RWPE2 (cell line): ENCODE measurements at regions not wholly inside any gene's neighbourhood (a gene's known extent, or its start where the extent isn't known, plus 50 kb on each side); places are given as distances from the start of the nearest gene placed in this dataset.

ENCODE experiments used
- ATAC-seq: fragments of 200-7000 bp; cut with Tn5 transposase; 3 replicates; pipeline ENCODE4 v1.9.1; 2021; ENCODE audit warnings: low read depth
- DNase-seq: peaks from one replicate; pipeline ENCODE4 v3.0.0-alpha.2; 2020; ENCODE audit warnings: low spot score
- H3K27ac ChIP-seq: fragments of 450-650 bp; 2 replicates; pipeline ENCODE4 v1.5.1; 2017; ENCODE audit warnings: mild to moderate bottlenecking; ENCODE audit not compliant: poor library complexity, severe bottlenecking
- H3K27me3 ChIP-seq: fragments of 250-450 bp; sonication (Bioruptor Pico); 2 replicates; pipeline ENCODE4 v1.5.1; 2021; ENCODE audit warnings: mild to moderate bottlenecking, moderate library complexity; ENCODE audit not compliant: insufficient read depth, poor library complexity, severe bottlenecking
- H3K36me3 ChIP-seq: fragments of 250-450 bp; sonication (Bioruptor Pico); 2 replicates; pipeline ENCODE4 v1.5.1; 2020; ENCODE audit warnings: low read depth, mild to moderate bottlenecking, moderate library complexity
- H3K4me1 ChIP-seq: fragments of 250-450 bp; sonication (Bioruptor Pico); 2 replicates; pipeline ENCODE4 v1.5.1; 2021; ENCODE audit warnings: mild to moderate bottlenecking, moderate library complexity; ENCODE audit not compliant: insufficient read depth, poor library complexity, severe bottlenecking
- H3K4me3 ChIP-seq: fragments of 250-450 bp; sonication (Bioruptor Pico); 2 replicates; pipeline ENCODE4 v1.5.1; 2021; ENCODE audit warnings: mild to moderate bottlenecking, moderate library complexity; ENCODE audit not compliant: severe bottlenecking
- H3K9me3 ChIP-seq: fragments of 250-450 bp; sonication (Bioruptor Pico); 2 replicates; pipeline ENCODE4 v1.5.1; 2021; ENCODE audit warnings: mild to moderate bottlenecking, moderate library complexity; ENCODE audit not compliant: severe bottlenecking
- TF ChIP-seq, protein P1 (sequence below): fragments of 450-650 bp; IDR thresholded peaks from one replicate; pipeline ENCODE4 v1.5.1; 2017; ENCODE audit warnings: mild to moderate bottlenecking, moderate library complexity; ENCODE audit not compliant: poor library complexity, severe bottlenecking

DNA sequence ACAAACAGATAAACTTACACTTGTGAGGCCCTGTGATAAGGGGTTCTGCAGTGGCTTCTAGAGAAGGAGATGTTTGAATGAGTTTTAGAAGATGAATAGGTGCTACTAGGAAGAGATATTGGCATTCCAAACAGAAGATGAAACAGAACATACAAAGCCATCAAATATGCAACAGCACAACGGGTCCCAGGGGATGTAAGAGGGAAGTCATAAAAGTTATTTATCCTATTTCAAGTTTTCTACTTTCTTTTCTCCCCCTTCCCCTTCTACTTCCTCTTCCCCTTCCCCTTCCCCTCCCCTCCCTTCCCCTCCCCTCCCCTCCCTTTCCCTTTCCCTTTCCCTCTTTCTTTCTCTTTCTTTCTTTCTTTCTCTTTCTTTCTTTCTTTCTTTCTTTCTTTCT, 94.9 kb upstream of the CADM1 start:
- Histone ChIP-seq H3K27ac (no peak overlapping the region), H3K27me3 (no peaks in the 10 kb centered on the region), H3K4me1 (no peaks in the 10 kb centered on the region), H3K36me3 (no peaks in the 10 kb centered on the region), H3K9me3 (no peaks in the 10 kb centered on the region), H3K4me3 (no peak overlapping the region)
- no peak for DNase-seq
- TF ChIP-seq, protein P1, sequence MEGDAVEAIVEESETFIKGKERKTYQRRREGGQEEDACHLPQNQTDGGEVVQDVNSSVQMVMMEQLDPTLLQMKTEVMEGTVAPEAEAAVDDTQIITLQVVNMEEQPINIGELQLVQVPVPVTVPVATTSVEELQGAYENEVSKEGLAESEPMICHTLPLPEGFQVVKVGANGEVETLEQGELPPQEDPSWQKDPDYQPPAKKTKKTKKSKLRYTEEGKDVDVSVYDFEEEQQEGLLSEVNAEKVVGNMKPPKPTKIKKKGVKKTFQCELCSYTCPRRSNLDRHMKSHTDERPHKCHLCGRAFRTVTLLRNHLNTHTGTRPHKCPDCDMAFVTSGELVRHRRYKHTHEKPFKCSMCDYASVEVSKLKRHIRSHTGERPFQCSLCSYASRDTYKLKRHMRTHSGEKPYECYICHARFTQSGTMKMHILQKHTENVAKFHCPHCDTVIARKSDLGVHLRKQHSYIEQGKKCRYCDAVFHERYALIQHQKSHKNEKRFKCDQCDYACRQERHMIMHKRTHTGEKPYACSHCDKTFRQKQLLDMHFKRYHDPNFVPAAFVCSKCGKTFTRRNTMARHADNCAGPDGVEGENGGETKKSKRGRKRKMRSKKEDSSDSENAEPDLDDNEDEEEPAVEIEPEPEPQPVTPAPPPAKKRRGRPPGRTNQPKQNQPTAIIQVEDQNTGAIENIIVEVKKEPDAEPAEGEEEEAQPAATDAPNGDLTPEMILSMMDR = no peak
- no peak for ATAC-seq

DNA sequence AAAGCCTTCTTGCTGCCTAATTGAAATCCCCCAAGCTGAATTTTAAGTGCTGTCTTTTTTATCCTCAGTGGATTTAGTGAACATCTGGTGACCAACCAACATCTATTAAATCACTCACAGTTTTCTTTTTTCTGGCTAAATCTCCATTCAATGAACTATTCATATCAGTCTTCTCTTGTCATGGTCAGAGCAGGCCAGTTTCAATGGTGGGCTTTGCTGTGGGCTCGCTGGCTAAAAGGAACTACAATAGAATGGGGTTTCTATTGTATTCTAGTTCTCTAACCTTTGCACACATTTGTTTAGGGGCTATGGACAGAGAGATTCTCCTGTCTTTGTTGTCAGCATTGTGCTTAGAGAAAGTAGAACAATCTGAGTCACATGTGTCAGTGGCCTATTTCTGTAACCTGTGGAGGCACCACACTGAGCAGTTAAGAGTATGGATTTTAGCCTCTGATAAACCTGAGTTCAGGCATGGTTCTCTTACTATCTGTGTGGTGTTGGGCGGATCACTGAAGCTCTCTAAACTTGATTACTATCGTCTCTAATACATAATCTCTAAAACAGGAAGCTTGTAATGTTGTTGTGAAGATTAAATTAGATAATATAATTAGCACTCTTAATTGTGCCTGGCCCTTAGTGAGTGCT, 94.2 kb upstream of the CADM1 start:
- Histone ChIP-seq H3K4me1 (no peaks in the 10 kb centered on the region), H3K27ac (no peak overlapping the region), H3K4me3 (no peak overlapping the region), H3K9me3 (no peaks in the 10 kb centered on the region), H3K27me3 (no peaks in the 10 kb centered on the region), H3K36me3 (no peaks in the 10 kb centered on the region)
- DNase-seq (no peak), ATAC-seq (no peak)
- TF ChIP-seq, protein P1 = no peak

DNA sequence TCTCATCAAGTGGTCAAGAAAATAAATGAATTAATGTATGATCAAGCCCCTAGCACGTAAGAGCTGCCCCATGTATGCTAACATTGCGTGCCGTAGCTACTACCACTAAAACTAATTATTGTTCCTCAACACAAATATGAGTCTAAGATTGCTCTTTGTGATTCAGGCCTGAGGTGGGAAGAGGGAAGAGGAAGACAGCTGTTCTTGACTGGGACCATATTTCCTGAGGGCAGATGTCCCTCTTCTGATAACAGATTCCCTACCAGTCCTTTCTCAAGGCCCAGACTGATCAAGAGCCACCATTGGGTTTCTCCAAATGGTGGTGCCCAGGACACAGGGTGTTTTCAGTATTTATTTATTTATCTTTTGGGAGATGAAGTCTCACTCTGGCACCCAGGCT, 87.2 kb upstream of the CADM1 start:
- no peaks in the 10 kb centered on the region for H3K27me3 ChIP-seq
- no peaks in the 10 kb centered on the region for H3K36me3 ChIP-seq
- no peak overlapping the region for H3K27ac ChIP-seq
- H3K4me3 ChIP-seq = no peak overlapping the region
- ATAC-seq (no peak), DNase-seq (no peak)
- no peaks in the 10 kb centered on the region for H3K4me1 ChIP-seq
- TF ChIP-seq, protein P1 = no peak
- no peaks in the 10 kb centered on the region for H3K9me3 ChIP-seq

DNA sequence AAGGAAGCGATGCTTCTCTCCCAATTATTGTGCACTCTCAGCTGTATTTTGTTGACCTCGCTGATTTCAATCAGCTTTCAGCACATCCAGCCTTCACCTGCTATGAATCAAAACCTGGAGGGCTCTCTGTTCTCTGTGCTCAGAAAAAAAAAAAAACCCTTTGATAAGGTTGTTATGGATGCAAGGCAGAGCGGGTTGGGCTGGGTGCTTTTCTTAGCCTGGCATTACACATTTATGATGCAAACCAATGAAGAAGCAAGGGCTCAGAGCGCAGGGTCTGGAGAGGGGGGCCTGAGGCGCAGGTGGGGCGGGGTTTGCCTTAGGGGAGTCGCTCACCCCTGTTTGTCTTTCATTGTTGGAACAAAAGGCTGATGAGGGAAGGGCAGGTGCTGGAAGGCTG, 86.0 kb upstream of the CADM1 start:
- no peaks in the 10 kb centered on the region for H3K4me1 ChIP-seq
- ATAC-seq = no peak
- H3K4me3 ChIP-seq = no peak overlapping the region
- H3K9me3 ChIP-seq = no peaks in the 10 kb centered on the region
- H3K27ac ChIP-seq = no peak overlapping the region
- no peaks in the 10 kb centered on the region for H3K36me3 ChIP-seq
- TF ChIP-seq, protein P1 = no peak
- no peaks in the 10 kb centered on the region for H3K27me3 ChIP-seq
- DNase-seq = no peak

DNA sequence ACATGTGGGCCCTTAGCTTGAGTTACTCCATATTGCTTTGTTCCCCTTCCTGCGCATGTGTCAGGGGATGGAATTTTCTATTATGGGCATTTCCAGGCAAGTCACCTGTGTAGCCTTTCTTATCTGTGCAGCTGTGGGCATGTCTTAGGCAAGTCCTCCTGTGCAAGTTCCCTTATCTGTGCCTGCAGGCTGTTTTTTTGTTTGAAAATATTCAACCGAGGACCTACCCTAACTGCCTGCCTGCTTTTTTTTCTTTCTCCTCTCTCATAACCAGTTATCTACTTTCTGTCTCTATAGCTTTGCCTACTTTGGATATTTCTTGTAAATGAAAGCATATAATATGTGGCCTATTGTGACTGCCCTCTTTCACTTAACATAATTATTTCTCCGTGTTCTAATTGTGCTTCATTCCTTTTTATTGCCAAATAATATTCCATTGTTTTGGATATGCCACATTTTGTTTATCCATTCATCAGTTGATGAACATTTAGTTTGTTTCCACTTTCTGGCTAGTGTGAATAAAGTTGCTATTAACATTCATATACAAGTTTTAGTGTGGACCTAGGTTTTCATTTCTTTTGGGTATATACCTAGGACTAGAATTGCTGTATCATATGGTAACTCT, 83.6 kb upstream of the CADM1 start:
- TF ChIP-seq, protein P1 = no peak
- Histone ChIP-seq H3K27ac (no peak overlapping the region), H3K27me3 (no peaks in the 10 kb centered on the region)

More for the DNA sequence above, 83.6 kb upstream of the CADM1 start:
- DNase-seq (no peak), ATAC-seq (no peak)
- H3K4me3 ChIP-seq = no peak overlapping the region
- no peaks in the 10 kb centered on the region for H3K4me1 ChIP-seq
- no peaks in the 10 kb centered on the region for H3K9me3 ChIP-seq
- no peaks in the 10 kb centered on the region for H3K36me3 ChIP-seq
